ENCODE measurements at regions not wholly inside any gene's neighbourhood (a gene's known extent, or its start where the extent isn't known, plus 50 kb on each side); places are given as distances from the start of the nearest gene placed in this dataset.

GRCh38 chr16:64416216-64417005 lies 705.5 kb downstream of the CDH11 start:
- Mint-ChIP-seq H3K27me3 (no peaks in the 10 kb centered on the region), H3K27ac (no peak overlapping the region), H3K9me3 (peaks cover 0 to 3% of the 10 kb centered on the region in 2 donors), H3K4me3 (no peak overlapping the region), H3K4me1 (no peaks in the 10 kb centered on the region), H3K36me3 (no peaks in the 10 kb centered on the region)
- ATAC-seq (replicated peaks) (no peak), DNase-seq (no peak)

DNA sequence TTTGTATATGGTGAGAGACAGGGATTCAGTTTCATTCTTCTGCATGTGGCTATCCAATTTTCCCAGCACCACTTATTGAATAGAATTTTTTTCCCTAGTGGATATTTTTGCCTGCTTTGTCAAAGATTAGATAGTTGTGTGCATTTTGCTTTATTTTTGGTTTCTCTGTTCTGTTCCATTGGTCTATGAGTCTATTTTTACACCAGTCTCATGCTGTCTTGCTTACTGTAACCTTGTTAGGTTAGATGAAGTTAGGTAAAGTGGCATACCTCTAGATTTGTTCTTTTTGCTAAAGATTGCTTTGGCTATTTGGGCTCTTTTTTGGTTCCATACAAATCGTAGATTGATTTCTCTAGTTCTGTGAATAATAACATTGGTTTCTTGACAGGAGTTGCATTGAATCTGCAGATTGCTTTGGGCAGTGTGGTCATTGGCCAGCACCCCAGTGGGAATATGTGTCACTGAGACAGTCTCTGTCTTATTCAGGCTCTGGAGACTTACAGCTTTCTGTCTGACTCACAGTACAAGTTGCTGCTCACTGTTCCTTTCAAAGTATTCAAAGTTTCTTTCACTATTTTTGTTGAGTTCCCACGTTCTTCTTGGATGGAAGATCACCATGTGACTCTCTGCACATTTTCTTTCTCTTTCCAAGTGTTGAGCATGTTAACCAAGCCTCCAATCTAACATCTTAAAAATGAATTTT lies 709.1 kb downstream of the CDH11 start:
- Mint-ChIP-seq H3K36me3 (no peaks in the 10 kb centered on the region), H3K4me1 (no peaks in the 10 kb centered on the region), H3K27me3 (no peaks in the 10 kb centered on the region), H3K9me3 (peaks cover 0 to 2% of the 10 kb centered on the region in 2 donors), H3K27ac (no peak overlapping the region), H3K4me3 (no peak overlapping the region)
- DNase-seq, result no peak
- ATAC-seq (replicated peaks), result no peak

- H3K4me3 Mint-ChIP-seq, result no peak overlapping the region
- H3K27me3 Mint-ChIP-seq, result no peaks in the 10 kb centered on the region
- no peak for ATAC-seq (replicated peaks)
Measured at GRCh38 chr16:64410306-64410705, 711.6 kb downstream of the CDH11 start.

GRCh38 chr16:64409783-64410210 lies 712.1 kb downstream of the CDH11 start:
- DNase-seq, result no peak
- Mint-ChIP-seq H3K27me3 (no peaks in the 10 kb centered on the region), H3K4me1 (no peaks in the 10 kb centered on the region), H3K27ac (no peak overlapping the region), H3K36me3 (no peaks in the 10 kb centered on the region), H3K9me3 (no peaks in the 10 kb centered on the region), H3K4me3 (no peak overlapping the region)
- no peak for ATAC-seq (replicated peaks)

More at GRCh38 chr16:64410306-64410705, 711.6 kb downstream of the CDH11 start:
- H3K36me3 Mint-ChIP-seq, result no peaks in the 10 kb centered on the region
- no peak for DNase-seq
- no peak overlapping the region for H3K27ac Mint-ChIP-seq
- peaks cover 0 to under 1% of the 10 kb centered on the region in 2 donors for H3K9me3 Mint-ChIP-seq
- H3K4me1 Mint-ChIP-seq, result no peaks in the 10 kb centered on the region

DNA sequence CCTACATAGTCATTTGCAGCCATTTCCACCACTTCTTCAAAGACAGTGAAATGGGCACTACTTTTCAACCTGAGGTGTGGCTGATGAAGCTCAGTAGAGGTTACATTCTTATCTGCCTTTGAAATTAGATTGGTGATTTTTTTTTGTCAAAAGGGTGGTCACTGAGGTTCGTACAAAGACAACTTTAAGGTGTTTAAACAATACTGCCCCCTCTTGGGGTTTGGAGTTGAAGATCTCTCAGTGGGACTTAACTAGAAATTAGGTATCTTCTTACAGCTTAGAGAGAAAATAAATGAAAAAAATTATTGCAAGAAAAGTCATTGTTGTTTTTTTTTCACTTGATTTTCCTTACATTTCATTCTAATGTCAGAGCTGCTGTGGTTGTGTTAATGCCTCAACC lies 713.2 kb downstream of the CDH11 start:
- no peaks in the 10 kb centered on the region for H3K27me3 Mint-ChIP-seq
- H3K4me1 Mint-ChIP-seq, result no peaks in the 10 kb centered on the region
- DNase-seq, result no peak
- no peaks in the 10 kb centered on the region for H3K9me3 Mint-ChIP-seq
- no peak for ATAC-seq (replicated peaks)
- no peaks in the 10 kb centered on the region for H3K36me3 Mint-ChIP-seq
- no peak overlapping the region for H3K27ac Mint-ChIP-seq
- H3K4me3 Mint-ChIP-seq, result no peak overlapping the region

DNA sequence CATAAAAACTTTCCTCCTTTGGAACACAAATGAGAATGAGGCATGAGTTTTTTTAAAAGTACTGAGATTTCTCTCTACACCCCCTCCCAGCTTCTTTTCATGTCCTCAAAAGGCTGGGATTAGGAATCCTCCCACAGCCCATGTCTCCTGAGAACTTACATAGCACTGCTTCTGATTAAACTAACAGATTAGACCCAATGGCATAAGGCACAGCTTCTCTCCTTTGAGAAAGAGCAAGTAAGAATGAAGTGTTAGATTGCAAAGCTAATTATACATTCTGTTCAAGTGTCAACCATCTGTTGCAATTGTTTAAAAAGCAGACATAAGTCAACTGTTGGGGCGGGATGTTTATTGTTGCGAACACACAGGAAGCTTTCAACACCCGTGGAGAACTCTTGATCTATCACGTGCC lies 715.1 kb downstream of the CDH11 start:
- DNase-seq (no peak), ATAC-seq (replicated peaks) (peak in 1 of 2 donors; percentile 14)
- H3K4me1 Mint-ChIP-seq, result no peaks in the 10 kb centered on the region
- H3K9me3 Mint-ChIP-seq, result no peaks in the 10 kb centered on the region
- H3K4me3 Mint-ChIP-seq, result no peak overlapping the region
- H3K36me3 Mint-ChIP-seq, result no peaks in the 10 kb centered on the region
- H3K27ac Mint-ChIP-seq, result no peak overlapping the region
- no peaks in the 10 kb centered on the region for H3K27me3 Mint-ChIP-seq

- DNase-seq, result no peak
Measured at GRCh38 chr16:64403352-64403751, 718.5 kb downstream of the CDH11 start.

DNA sequence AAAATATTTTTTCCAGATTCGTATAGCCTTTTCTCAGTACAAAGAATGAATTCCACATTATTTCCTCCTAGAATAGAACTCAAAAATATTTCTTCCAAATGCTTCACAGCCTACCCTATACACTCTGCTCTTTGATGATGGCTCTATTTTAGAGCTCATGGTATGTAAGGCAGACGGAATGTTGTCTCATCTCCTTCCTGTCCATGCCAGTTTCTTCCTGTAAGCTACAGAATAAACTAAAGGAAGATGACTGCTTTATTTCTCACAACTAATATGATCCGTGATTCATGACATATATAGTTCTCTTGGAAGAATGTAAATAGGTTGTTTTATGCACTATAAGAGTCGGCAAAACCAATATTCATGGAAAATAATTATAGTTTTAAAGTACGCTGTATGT lies 723.1 kb downstream of the CDH11 start:
- H3K9me3 Mint-ChIP-seq, result peaks cover 3 to 4% of the 10 kb centered on the region in 2 donors
- H3K36me3 Mint-ChIP-seq, result no peaks in the 10 kb centered on the region
- no peaks in the 10 kb centered on the region for H3K4me1 Mint-ChIP-seq
- H3K27ac Mint-ChIP-seq, result no peak overlapping the region
- ATAC-seq (replicated peaks) (no peak), DNase-seq (no peak)
- no peaks in the 10 kb centered on the region for H3K27me3 Mint-ChIP-seq
- H3K4me3 Mint-ChIP-seq, result no peak overlapping the region

More at GRCh38 chr16:64403352-64403751, 718.5 kb downstream of the CDH11 start:
- no peak overlapping the region for H3K4me3 Mint-ChIP-seq
- no peak for ATAC-seq (replicated peaks)
- no peaks in the 10 kb centered on the region for H3K36me3 Mint-ChIP-seq
- H3K27ac Mint-ChIP-seq, result no peak overlapping the region
- H3K4me1 Mint-ChIP-seq, result no peaks in the 10 kb centered on the region
- no peaks in the 10 kb centered on the region for H3K9me3 Mint-ChIP-seq
- H3K27me3 Mint-ChIP-seq, result no peaks in the 10 kb centered on the region

- peaks cover 3 to 4% of the 10 kb centered on the region in 2 donors for H3K9me3 Mint-ChIP-seq
- no peaks in the 10 kb centered on the region for H3K36me3 Mint-ChIP-seq
- no peak overlapping the region for H3K27ac Mint-ChIP-seq
- no peaks in the 10 kb centered on the region for H3K4me1 Mint-ChIP-seq
- no peaks in the 10 kb centered on the region for H3K27me3 Mint-ChIP-seq
- ATAC-seq (replicated peaks) (no peak), DNase-seq (no peak)
- H3K4me3 Mint-ChIP-seq, result no peak overlapping the region
Measured at GRCh38 chr16:64397945-64398508, 723.8 kb downstream of the CDH11 start.

- no peak overlapping the region for H3K4me3 Mint-ChIP-seq
Measured at GRCh38 chr16:64397042-64397441, 724.8 kb downstream of the CDH11 start.

DNA sequence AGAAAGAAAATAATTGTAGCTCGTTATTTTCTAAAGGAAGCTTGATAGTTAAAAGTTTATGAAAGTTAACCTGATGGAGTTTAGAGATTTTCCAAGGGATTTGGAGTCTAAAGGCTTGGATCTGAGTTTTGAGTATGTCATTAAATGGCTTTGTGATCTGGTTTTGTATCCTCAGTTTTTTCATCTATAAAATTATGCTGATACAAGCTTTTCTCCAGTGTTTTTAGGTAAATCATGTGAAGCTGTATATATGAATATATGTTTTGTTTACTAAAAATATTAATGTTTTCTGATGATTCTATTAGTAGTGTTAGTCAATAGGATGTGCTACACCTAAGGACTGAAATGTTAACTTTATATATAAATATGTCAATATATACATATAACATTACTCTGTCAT lies 727.8 kb downstream of the CDH11 start:
- Mint-ChIP-seq H3K4me1 (no peaks in the 10 kb centered on the region), H3K27ac (no peak overlapping the region), H3K9me3 (peaks cover 5 to 7% of the 10 kb centered on the region in 2 donors), H3K27me3 (no peaks in the 10 kb centered on the region), H3K4me3 (no peak overlapping the region), H3K36me3 (no peaks in the 10 kb centered on the region)
- no peak for ATAC-seq (replicated peaks)
- no peak for DNase-seq

More at GRCh38 chr16:64397042-64397441, 724.8 kb downstream of the CDH11 start:
- peaks cover 3 to 7% of the 10 kb centered on the region in 2 donors for H3K9me3 Mint-ChIP-seq
- H3K36me3 Mint-ChIP-seq, result no peaks in the 10 kb centered on the region
- no peaks in the 10 kb centered on the region for H3K27me3 Mint-ChIP-seq
- no peak overlapping the region for H3K27ac Mint-ChIP-seq
- H3K4me1 Mint-ChIP-seq, result no peaks in the 10 kb centered on the region
- DNase-seq (no peak), ATAC-seq (replicated peaks) (no peak)

DNA sequence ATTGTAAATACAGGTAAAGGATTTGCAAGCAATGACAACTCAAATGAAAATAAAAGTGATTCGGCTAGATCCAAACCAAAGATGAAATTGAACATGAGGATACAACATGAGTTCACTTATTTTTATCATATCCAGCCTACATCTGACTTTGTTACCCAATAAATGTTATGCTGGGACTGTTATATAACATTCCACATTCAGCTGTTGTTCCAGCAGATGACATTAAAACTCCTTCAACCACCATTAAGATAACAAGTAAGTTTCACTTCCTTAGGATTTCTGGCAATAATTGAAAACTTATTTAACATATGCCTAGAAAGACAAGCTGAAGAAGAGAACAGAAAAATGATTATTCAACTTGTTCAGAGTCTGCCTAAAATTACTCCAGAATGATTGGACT lies 729.4 kb downstream of the CDH11 start:
- ATAC-seq (replicated peaks), result no peak
- Mint-ChIP-seq H3K4me1 (no peaks in the 10 kb centered on the region), H3K4me3 (no peak overlapping the region)

GRCh38 chr16:64391063-64391600 lies 730.7 kb downstream of the CDH11 start:
- Mint-ChIP-seq H3K9me3 (peaks cover 4 to 15% of the 10 kb centered on the region in 2 donors), H3K27me3 (no peaks in the 10 kb centered on the region), H3K27ac (no peak overlapping the region), H3K4me1 (no peaks in the 10 kb centered on the region), H3K4me3 (no peak overlapping the region), H3K36me3 (peaks cover 0 to 4% of the 10 kb centered on the region in 2 donors)
- no peak for DNase-seq
- ATAC-seq (replicated peaks), result no peak

More for the DNA sequence above, 729.4 kb downstream of the CDH11 start:
- no peaks in the 10 kb centered on the region for H3K27me3 Mint-ChIP-seq
- H3K27ac Mint-ChIP-seq, result no peak overlapping the region
- no peaks in the 10 kb centered on the region for H3K36me3 Mint-ChIP-seq
- DNase-seq, result no peak
- peaks cover 7% of the 10 kb centered on the region in 2 donors for H3K9me3 Mint-ChIP-seq

- peaks cover 0 to 4% of the 10 kb centered on the region in 2 donors for H3K36me3 Mint-ChIP-seq
- no peak overlapping the region for H3K4me3 Mint-ChIP-seq
- H3K27me3 Mint-ChIP-seq, result no peaks in the 10 kb centered on the region
- DNase-seq (no peak), ATAC-seq (replicated peaks) (no peak)
- H3K9me3 Mint-ChIP-seq, result peaks cover 4 to 21% of the 10 kb centered on the region in 2 donors
- H3K27ac Mint-ChIP-seq, result no peak overlapping the region
- no peaks in the 10 kb centered on the region for H3K4me1 Mint-ChIP-seq
Measured at GRCh38 chr16:64390102-64390501, 731.8 kb downstream of the CDH11 start.
